Stimulated activated CD4-positive, alpha-beta T cell treated with anti-CD3 and anti-CD28 coated beads, Interleukin-2, amount 100 ng/mL, for 4 hours (primary cell): ENCODE measurements at regions not wholly inside any gene's neighbourhood (a gene's known extent, or its start where the extent isn't known, plus 50 kb on each side); places are given as distances from the start of the nearest gene placed in this dataset.
"Not testable (repeated sequence)": the region's sequence is repeated elsewhere in the genome, so short reads cannot be mapped to it uniquely, and the experiment has no call there.

Experiments used
- DNase-seq: peaks from one replicate; pipeline ENCODE4 v3.0.0-alpha.2; 2020; ENCODE audit warnings: low read depth

- DNase-seq = no peak
Measured at GRCh38 chr13:80074811-80075210, 266.1 kb downstream of the SPRY2 start.

GRCh38 chr13:80074143-80074752 is 266.7 kb downstream of the SPRY2 start:
- no peak for DNase-seq

GRCh38 chr13:80072231-80072630 is 268.7 kb downstream of the SPRY2 start:
- no peak for DNase-seq

GRCh38 chr13:80070024-80070703 is 270.8 kb downstream of the SPRY2 start:
- no peak for DNase-seq

GRCh38 chr13:80069374-80069773 is 271.6 kb downstream of the SPRY2 start:
- DNase-seq = no peak

- DNase-seq = no peak
Measured at GRCh38 chr13:80065996-80066395, 274.9 kb downstream of the SPRY2 start.

- DNase-seq = not testable (repeated sequence)
Measured at GRCh38 chr13:80062416-80062815, 278.5 kb downstream of the SPRY2 start.

- no peak for DNase-seq
Measured at GRCh38 chr13:80059789-80060188, 281.1 kb downstream of the SPRY2 start.

GRCh38 chr13:80058626-80059025 is 282.3 kb downstream of the SPRY2 start:
- DNase-seq = no peak

GRCh38 chr13:80055847-80056246 is 285.1 kb downstream of the SPRY2 start:
- DNase-seq = no peak

- no peak for DNase-seq
Measured at GRCh38 chr13:80054806-80055205, 286.1 kb downstream of the SPRY2 start.

GRCh38 chr13:80052286-80052685 is 288.6 kb downstream of the SPRY2 start:
- no peak for DNase-seq

- DNase-seq = no peak
Measured at GRCh38 chr13:80050252-80050651, 290.7 kb downstream of the SPRY2 start.

GRCh38 chr13:80048802-80049201 is 292.1 kb downstream of the SPRY2 start:
- DNase-seq = peak; percentile 56

- DNase-seq = no peak
Measured at GRCh38 chr13:80048030-80048429, 292.9 kb downstream of the SPRY2 start.

GRCh38 chr13:80047406-80047805 is 293.5 kb downstream of the SPRY2 start:
- DNase-seq = no peak

GRCh38 chr13:80040981-80041317 is 300.0 kb downstream of the SPRY2 start:
- DNase-seq = no peak

- DNase-seq = no peak
Measured at GRCh38 chr13:80040196-80040980, 300.5 kb downstream of the SPRY2 start.

- no peak for DNase-seq
Measured at GRCh38 chr13:80039000-80039399, 301.9 kb downstream of the SPRY2 start.

- DNase-seq = no peak
Measured at GRCh38 chr13:80038371-80038770, 302.6 kb downstream of the SPRY2 start.

GRCh38 chr13:80037505-80037888 is 303.4 kb downstream of the SPRY2 start:
- DNase-seq = no peak

GRCh38 chr13:80036845-80037504 is 304.0 kb downstream of the SPRY2 start:
- no peak for DNase-seq

GRCh38 chr13:80035096-80035495 is 305.8 kb downstream of the SPRY2 start:
- DNase-seq = no peak
